Stimulated activated CD4-positive, alpha-beta T cell treated with anti-CD3 and anti-CD28 coated beads, Interleukin-15, amount 100 ng/mL, for 48 hours (primary cell): ENCODE measurements at regions not wholly inside any gene's neighbourhood (a gene's known extent, or its start where the extent isn't known, plus 50 kb on each side); places are given as distances from the start of the nearest gene placed in this dataset.
"Not testable (repeated sequence)": the region's sequence is repeated elsewhere in the genome, so short reads cannot be mapped to it uniquely, and the experiment has no call there.

Experiments used
- DNase-seq, 2 donors: peaks; one replicate each; pipeline ENCODE4 v3.0.0-alpha.2; 2020; ENCODE audit warnings: low read depth in 2 of 2

DNA sequence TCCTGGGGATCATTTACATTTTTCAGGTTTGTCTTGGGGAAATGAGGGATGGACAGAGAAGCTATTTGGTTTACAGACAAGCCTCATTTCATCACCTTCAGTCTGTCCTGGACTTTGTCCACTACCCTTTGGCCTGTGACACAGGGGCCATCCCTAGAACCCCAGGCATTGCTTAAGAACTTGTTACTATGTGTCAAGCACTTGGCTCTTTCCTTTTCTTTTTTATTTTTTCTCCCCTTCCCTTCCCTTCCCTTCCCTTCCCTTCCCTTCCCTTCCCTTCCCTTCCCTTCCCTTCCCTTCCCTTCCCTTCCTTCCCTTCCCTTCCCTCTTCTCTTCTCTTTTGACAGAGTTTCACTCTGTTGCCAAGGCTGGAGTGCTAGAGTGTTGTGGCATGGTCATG, 253.1 kb downstream of the OLFM4 start:
- DNase-seq, result no peak

DNA sequence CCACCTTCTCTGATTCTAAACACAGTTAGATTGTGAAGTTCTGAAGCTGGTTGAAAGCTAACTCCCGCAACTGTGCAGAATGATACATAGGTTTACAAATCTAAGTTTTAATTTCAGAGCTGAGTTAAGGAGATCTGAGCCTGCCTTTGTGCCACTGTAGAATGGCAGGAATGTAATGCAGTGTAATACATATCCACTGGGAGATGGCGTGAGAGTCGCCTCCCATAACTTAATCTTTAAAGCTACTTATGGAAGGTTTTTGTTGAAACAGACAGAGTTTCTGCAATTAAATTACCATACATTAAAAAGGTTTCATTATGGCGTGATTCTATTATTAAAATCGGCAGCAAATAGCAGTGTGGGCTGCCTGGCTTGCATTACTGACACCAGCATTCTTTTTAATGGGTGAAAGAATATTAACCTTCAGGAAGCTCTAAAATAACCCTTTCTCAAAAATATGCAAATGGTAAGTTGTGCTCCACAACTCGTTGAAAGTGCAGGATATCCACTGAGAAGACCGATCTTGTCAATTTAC, 257.4 kb downstream of the OLFM4 start:
- no peak for DNase-seq

DNA sequence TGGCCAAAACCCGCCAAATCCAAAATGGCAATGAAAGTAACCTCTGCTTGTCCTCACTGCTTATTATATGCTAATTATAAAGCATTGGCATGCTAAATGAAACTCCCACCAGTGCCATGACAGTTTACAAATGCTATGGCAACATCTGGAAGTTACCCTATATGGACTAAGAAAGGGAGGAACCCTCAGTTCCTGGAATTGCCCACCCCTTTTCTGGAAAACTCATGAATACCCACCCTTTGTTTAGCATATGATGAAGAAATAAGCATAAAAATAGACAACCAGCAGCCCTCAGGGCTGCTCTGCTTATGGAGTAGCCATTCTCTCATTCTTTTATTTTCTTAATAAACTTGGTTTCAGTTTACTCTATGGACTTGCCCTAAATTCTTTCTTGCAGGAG, 269.8 kb downstream of the OLFM4 start:
- DNase-seq, result no peak

DNA sequence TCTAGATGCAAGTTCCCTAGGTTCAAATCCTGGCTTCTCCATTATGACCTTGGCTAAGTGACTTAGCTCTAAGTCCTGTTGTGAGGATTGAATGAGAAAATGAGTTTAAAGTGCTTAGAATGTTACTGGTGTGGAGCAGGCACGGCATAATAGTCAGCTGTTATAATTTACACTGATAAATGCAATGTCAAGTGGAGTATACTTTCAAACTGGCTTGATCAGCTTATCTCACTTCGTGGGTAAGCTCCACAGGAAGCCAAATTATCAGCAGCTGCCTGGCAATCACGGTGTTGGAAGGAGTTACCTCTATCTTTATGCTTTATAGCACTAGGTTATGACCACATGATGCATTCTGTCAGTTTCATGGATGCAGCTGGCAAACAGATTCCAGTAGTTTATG, 272.8 kb downstream of the OLFM4 start:
- no peak for DNase-seq

DNA sequence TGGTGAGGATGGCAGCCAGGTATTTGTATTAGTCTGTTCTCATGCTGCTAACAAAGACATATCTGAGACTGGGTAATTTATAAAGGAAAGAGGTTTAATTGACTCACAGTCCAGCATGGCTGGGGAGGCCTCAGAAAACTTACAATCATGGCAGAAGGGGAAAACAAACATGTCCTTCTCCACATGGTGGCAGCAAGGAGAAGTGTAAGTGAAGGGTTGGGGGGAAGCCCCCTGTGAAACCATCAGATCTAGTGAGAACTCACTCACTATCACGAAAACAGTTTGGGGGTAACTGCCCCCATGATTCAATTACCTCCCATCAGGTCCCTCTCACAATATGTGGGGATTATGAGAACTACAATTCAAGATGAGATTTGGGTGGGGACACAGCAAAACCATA, 276.8 kb downstream of the OLFM4 start:
- DNase-seq, result not testable (repeated sequence)

DNA sequence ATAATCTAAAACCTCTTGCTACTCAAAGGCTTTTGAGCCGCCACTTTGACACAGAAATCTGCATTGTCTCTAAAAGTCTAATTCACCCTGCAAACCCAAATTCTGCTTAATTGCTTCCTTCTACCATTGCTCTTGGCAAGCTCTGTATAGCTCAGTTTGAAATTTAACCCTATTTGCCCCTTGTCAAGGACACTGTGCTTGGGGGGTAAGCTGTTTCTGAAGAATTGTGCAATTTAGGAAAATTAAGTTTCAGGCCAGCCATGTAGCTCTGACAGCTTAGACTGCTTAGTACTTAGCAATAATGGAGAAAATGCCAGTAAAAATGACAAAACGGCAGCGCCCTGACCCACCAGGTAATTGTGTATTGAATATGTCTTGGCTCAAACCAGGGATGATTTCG, 282.2 kb downstream of the OLFM4 start:
- DNase-seq, result no peak

DNA sequence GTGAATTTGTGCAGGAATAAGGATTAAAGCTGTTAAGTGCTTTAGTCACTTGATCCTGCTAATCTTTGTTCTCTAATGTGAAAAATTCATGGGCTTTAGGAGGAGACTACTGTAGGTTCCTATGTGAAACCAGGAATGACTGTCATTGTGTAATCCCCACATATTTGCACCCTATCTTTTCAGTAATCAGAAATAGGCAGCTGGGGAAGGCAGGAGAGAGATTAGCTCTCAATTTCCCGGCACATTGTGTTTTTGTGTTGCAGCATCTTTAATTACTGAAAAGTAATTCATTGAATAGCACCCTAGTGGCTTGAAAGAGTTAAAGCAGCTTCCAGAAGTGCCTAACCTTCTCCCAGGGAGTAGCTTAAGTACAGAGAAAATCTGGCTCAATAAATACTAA, 282.9 kb downstream of the OLFM4 start:
- DNase-seq, result no peak

DNA sequence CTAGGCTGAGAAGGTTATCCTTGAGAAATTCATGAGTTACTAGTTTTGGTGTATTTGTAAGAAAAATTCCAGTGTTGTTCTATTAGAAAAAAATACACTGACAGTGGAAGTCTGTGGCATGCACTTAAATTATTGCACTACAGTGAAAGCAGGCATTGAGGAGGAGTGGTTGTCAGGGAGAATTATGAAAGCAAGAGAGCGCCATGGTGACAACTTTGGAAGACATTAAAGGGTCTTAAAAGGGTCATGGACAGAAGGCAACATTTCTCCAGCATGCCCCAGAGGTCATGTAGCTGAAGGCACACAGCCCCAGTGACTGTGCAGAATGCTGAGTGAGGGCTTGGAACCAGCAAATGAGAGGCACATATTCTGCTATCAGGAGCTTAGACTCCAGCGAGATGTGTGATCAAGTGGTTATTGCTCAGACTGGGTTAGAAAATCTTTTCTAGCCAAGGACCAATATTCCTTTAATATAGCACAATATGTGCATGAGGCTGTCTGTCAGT, 292.7 kb downstream of the OLFM4 start:
- no peak for DNase-seq

DNA sequence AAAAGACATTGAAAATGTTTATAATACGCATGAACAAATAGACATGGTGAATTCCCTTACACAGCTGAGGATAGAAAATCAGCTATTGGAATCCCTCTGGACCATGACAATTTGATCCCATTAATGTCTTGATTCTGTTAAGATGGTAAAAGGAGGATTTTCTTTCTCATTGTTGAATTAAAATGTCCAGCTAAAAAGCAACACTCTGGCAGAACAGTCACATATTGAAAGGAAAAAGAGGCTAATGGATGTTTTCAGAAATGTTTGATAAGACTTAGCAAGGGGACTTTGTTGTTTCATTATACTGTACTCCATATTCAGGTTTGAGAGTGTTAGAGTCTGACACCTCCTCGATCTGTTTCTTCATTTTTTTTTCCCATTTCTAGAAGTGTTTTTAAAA, 296.0 kb downstream of the OLFM4 start:
- DNase-seq, result no peak

DNA sequence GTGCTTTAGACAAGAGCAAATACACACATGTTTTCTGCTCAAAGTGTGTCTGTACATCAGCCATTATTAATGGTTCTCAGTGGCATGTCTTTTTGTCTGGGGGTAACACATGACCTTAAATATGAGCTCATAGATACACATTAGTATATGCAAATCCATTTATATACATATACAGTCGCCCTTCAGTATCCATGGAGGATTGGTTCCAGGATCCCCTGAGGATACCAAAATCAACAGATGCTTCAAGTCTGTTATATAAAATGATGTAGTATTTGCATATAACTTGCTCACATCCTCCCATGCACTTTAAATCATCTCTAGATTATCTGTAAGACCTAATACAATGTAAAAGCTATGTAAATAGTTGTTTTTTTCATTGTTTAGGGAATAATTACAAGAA, 298.1 kb downstream of the OLFM4 start:
- no peak for DNase-seq

DNA sequence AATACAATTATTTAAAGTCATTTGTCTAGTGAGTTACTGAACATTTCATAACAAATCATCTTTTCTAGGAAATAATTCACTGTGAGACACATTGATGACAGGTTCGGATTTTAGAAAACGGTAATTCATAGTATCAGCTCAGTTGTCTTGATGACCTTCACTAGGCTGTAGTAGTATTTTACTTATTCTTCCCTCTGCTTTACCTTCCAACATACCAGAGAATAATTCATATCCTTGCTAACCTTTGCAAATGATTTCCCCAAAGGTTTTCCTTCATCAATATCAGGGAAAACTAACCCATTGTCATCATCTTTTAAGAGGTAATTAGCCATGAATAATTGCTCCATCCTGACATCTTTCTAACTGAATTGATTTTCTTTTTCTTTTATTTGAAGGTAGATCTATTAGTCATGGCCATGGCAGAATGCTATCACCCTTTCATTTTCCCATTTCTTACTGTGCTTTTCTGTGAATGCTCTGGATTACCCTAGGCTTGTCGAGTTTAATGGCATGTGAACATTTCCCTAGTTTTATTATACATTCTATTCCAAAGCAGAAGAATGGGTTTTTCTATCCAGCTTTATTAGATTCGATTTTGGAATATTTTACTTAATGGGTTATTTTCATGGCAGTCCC, 299.2 kb downstream of the OLFM4 start:
- no peak for DNase-seq

DNA sequence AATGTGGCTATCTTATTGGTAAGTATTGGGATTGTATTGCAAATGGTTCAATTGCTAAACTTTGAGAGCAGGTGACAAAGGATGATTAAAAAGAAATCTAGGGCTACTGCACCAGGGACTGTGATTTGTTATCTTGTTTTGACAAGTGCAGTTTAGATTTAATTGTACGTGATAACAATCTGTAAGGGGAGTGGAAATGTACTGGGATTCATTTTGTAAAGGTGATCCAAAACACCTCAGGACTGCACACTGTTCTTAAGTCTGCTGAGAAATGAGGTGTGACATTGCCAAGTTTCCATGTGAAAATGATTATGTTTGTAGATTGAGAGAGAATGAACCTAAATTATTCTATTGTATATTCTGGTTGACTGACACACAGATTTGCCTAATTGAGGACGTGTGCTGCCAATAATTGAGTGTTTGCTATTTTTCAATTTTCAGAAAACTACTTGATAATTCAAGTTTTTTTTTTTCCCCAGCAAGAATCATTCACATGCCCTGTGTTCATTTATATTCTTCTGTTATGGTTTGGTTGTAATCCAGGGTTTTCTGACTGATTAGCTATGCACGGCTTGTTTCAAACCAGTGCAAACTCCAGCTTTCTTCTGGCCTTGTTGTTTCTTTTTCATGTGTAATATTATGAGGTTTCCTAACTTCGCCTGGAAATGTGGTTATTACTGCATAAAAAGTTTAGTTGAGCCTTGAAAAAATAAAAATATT, 308.0 kb downstream of the OLFM4 start:
- no peak for DNase-seq

DNA sequence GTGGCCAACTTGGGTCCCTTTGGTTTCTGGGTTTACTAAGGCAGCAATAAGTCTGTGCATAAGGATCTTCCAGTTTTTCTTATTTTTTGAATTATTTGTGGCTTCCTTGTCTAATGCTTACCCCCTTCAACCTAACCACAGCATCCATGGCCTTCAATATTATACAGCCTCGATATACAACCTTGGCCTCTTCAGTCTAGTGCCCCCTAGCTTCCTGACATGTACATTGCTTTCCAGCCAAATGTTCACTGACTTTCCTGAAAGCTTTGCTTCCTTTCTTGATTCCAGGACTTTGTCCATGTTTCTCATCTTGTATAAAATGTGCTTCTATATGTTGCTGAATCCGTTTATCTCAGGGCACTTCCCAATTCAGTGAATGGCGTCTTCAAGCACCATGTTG, 310.1 kb downstream of the OLFM4 start:
- no peak for DNase-seq

DNA sequence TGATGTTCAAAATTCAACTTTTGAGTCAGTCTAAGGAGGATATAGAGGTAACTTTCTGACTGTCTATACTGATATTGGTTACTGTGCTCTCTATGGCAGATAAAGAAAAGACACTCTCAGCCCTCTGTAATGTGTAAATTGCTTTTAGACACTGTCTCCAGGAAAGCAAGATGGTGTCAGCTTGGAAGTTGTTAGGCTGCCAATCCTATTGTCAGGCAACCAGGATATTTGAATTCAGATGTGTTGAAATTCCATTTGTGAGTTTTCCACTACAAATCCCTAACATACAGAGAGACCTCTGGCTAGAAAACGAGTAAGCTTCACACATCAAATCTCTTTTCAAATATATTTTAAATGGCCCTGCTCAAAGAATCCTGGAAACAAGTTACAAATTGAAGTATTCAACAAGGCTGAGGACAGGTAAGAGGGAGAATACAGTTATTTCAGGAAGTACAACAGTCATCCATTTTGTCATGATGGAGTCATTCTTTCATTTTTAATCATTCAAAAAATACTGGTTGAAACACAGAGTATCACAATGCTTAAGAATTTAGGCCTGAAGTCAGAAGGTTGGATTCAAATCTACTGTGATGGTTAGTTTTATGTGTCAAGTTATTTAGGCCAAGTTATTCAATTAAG, 312.0 kb downstream of the OLFM4 start:
- no peak for DNase-seq

DNA sequence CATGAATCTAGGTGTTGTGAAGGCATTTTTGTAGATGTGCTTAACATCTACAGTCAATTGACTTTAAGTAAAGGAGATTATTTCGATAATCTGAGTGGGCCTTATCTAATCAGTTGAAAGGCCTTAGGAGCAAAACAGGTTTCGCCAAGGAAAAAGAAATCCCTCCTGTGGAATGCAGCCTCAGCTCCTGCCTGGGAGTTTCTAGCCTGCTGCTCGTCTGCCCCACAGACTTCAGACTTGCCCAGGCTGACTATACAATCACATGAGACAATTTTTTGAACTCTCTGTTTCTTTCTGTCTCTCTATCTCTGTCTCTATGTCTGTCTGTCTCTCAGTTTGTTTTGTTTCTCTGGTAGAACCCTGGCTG, 312.5 kb downstream of the OLFM4 start:
- DNase-seq, result no peak

DNA sequence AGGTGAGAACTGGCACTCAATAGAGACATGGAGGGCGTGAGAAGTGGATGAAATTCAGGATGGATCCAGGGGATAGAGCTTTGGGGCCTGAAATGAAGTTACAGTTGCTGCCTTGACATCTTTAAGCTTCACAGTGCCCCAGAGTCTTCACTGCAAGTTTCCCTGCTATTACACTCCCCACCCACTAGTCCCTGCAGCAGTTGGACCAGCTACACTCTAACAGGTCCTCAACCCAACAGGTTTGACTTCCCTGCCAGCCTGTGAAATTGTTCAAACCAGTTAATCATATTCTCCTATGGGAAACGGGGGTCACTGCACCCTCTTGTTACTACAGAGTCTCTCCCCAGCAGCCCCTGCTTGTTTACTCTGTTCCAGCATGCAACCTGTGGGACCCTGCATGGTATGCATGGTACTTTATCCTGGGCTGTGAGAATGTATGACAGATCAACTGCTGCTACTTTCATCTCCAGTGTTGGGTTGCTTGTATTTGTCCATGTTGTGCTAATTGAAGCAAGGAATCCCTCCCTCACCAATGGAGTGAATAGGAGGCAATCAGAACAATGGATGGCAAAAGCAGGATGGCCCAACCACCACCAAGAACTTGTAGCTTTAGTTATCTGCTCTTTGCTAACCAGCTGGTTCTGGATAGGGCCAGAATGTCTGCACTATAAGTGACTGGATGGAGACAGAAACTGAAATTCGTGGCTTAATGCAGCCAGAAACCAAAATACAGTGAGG, 314.2 kb downstream of the OLFM4 start:
- no peak for DNase-seq

DNA sequence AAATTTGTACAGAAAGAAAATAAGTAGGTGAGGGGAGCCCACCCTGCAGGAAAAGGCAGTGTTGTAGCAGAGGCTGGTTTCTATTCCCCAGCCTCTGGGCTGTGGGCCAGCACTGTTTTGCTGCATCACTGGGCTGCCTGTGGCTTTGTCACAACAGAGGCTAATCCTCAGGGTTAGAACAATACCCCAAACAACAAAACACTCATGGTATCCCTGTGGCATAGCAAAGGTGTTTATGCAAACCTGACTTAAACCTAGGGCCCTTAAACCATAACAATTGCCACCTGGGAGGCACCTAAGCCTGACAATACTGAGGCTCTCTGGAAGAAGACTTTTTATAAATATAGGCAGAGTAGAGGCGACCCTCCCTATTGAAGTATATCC, 314.7 kb downstream of the OLFM4 start:
- no peak for DNase-seq

DNA sequence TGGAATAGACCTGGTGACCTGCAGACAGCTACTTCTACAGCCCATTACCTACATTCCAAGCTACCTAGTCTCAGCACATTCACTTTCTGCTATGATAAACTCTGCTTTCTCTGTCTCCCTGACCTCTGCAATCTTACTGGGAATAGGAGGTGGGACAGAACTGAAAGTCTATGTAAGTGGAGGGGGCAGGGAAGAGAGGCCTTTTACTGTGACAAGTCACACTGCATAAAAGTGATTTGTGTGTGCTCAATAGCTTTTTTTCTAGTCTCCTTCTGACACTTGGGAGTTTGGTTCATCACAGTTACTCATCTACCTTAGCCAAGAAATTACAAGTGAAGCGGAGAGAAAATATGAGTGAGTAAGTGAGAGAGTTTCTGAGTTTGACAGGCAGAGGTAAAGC, 322.4 kb downstream of the OLFM4 start:
- no peak for DNase-seq

DNA sequence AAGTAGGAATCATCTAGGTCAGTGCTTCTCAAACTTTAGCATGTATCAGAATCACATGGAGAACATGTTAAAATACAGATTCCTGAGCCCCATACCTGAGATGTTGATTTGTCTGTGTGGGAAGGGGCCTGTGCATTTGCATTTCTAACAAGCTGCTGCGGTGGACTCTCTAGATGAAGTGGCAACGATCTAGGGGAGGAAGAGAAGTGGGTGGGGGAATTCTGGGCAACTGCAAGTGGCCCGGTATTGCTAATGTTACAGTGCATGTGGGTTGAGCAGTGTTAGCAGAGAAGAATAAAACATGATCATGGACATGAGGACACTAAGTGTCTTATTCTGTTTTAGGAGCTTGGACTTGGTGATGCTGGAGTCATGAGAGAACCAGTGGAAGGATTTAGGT, 329.0 kb downstream of the OLFM4 start:
- DNase-seq, result no peak

DNA sequence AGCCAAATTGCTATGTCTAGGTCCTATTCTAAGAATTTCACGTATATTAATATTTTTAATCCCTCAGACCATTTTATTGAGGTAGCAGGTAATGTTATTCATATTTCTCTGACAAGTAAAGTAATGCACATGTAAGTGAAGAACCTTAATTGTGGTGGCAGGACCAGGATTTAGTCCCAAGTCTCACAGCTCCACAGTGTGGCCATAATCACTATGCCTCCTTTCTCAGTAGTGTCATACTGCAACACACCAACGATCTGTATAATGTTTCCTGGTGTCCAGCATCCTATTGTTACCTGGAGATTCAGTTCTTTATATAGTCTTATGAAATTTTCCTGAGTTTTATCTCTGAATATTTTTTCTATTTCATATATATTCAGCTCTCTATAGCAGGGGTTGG, 340.3 kb downstream of the OLFM4 start:
- DNase-seq, result no peak

DNA sequence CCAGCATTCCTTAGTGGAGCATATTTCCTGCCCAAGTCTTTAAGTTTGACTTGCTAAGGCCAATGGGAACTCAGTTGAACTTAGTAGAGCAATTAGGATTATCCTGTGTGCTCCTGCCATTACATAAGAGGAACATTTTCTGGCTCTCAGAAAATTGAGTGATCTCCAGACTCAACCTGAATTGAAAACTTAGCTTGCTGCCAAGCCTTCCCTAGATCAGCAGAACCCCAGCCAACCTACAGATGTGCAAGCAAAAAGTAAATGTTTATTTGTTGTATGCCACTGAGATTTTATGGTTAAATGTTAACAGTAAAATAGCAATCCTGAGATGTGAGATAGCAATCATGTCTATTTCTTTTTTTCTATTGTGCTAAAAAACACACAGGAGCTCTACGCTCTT, 350.9 kb downstream of the OLFM4 start:
- no peak for DNase-seq

DNA sequence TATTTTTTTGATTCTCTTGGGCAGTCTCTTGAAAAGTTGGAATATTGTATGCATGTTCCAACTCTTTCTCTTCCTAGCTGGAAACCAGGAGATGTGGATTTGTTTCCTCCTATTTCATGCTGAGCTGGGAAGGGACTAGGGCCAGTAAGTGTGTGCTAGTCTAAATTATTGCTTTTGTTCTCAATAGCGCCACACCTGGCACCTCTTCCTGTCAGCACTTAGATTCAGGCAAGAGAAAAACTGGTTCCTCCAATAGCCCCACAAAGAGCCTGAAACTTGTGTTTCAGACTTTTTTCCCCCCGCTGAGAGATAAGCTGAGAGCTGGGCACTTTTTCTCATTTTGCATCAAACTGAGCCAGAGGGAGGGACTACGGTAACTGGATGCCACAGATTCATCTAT, 353.4 kb downstream of the OLFM4 start:
- no peak for DNase-seq
